Vagina (tissue), 2 donors: ENCODE measurements at regions not wholly inside any gene's neighbourhood (a gene's known extent, or its start where the extent isn't known, plus 50 kb on each side); places are given as distances from the start of the nearest gene placed in this dataset.
"Not testable (repeated sequence)": the region's sequence is repeated elsewhere in the genome, so short reads cannot be mapped to it uniquely, and the experiment has no call there.

Experiments
- DNase-seq, 2 donors: peaks; one replicate each; pipeline ENCODE4 v3.0.0-alpha.2; 2017; ENCODE audit errors: extremely low spot score in 2 of 2
- H3K27ac ChIP-seq: fragments of 200-600 bp; sonication (generic); one replicate; pipeline ENCODE4 v1.5.1; 2019
- H3K27me3 ChIP-seq: fragments of 200-600 bp; sonication (generic); one replicate; pipeline ENCODE4 v1.5.1; 2019
- H3K36me3 ChIP-seq, 2 donors: fragments of 200-600 bp; sonication (generic); one replicate each; pipeline ENCODE4 v1.5.1; 2017 to 2019
- H3K4me1 ChIP-seq: fragments of 200-600 bp; sonication (generic); one replicate; pipeline ENCODE4 v1.5.1; 2019
- H3K4me3 ChIP-seq, 2 donors: fragments of 200-600 bp; sonication (generic); 1 replicate in 1 of 2; 2 replicates in 1 of 2; pipeline ENCODE4 v1.5.1; 2016 to 2019
- H3K9me3 ChIP-seq: fragments of 200-600 bp; sonication (generic); one replicate; pipeline ENCODE4 v1.5.1; 2019
- POLR2A ChIP-seq, 2 donors: fragments of 450-650 bp; IDR thresholded peaks; one replicate each; pipeline ENCODE4 v1.6.1; 2017; ENCODE audit warnings: antibody characterized with exemption in 2 of 2, mild to moderate bottlenecking in 2 of 2, moderate library complexity in 2 of 2
- POLR2AphosphoS5 ChIP-seq, 2 donors: sonication (generic); formaldehyde crosslinking; IDR thresholded peaks; one replicate each; pipeline ENCODE4 v1.9.0; 2017; ENCODE audit warnings: antibody characterized with exemption in 2 of 2, mild to moderate bottlenecking in 2 of 2, low read depth in 1 of 2; ENCODE audit not compliant: insufficient read depth in 1 of 2
- intact Hi-C: fragments of 100-400 bp; cut with DNase I; formaldehyde crosslinking; loops from one replicate; pipeline ENCODE4 v1.15.1; 2023
- TF ChIP-seq, protein P1 (sequence below), 3 experiments: fragments of 450-650 bp in 2 of 3; fragments of 200-600 bp in 1 of 3; sonication (generic) in 1 of 3; IDR thresholded peaks; one replicate each; pipeline ENCODE4 v1.5.1; 2017 to 2019; ENCODE audit warnings: antibody characterized with exemption in 3 of 3, mild to moderate bottlenecking in 2 of 3, moderate library complexity in 2 of 3

DNA sequence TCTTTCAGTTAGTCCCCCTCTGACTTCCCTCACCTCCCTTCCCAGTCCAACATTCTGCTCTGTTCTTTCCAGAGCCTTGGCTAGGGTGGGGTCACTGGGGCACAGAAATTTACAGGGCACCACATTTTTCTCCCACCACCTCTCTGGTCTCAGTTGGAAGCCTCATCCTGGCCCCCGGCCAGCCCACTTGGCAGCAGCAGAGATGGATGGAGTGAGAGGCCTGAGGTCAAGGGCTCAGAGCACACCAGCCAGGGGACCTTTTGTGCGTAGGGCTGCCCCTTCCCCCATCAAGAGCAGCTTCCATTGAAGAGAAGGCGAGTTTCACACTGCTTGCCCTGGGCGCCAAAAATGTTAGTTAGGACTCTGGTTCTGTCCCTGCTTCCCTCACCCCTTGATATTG is 230.9 kb downstream of the SOX3 start:
- no peak for TF ChIP-seq POLR2A (IDR thresholded peaks at IDR 0.05)
- TF ChIP-seq POLR2AphosphoS5 (IDR thresholded peaks at IDR 0.05; ENCODE audit: insufficient read depth in 1 of 2, low read depth in 1 of 2), result no peak
- TF ChIP-seq, protein P1, sequence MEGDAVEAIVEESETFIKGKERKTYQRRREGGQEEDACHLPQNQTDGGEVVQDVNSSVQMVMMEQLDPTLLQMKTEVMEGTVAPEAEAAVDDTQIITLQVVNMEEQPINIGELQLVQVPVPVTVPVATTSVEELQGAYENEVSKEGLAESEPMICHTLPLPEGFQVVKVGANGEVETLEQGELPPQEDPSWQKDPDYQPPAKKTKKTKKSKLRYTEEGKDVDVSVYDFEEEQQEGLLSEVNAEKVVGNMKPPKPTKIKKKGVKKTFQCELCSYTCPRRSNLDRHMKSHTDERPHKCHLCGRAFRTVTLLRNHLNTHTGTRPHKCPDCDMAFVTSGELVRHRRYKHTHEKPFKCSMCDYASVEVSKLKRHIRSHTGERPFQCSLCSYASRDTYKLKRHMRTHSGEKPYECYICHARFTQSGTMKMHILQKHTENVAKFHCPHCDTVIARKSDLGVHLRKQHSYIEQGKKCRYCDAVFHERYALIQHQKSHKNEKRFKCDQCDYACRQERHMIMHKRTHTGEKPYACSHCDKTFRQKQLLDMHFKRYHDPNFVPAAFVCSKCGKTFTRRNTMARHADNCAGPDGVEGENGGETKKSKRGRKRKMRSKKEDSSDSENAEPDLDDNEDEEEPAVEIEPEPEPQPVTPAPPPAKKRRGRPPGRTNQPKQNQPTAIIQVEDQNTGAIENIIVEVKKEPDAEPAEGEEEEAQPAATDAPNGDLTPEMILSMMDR (IDR thresholded peaks at IDR 0.05), result no peak
- Histone ChIP-seq H3K27ac (no peak overlapping the region), H3K4me3 (no peak overlapping the region), H3K36me3 (no peaks in the 10 kb centered on the region), H3K9me3 (no peaks in the 10 kb centered on the region), H3K27me3 (no peaks in the 10 kb centered on the region), H3K4me1 (no peaks in the 10 kb centered on the region)
- no peak for DNase-seq
- intact Hi-C loops, result no loop called here

DNA sequence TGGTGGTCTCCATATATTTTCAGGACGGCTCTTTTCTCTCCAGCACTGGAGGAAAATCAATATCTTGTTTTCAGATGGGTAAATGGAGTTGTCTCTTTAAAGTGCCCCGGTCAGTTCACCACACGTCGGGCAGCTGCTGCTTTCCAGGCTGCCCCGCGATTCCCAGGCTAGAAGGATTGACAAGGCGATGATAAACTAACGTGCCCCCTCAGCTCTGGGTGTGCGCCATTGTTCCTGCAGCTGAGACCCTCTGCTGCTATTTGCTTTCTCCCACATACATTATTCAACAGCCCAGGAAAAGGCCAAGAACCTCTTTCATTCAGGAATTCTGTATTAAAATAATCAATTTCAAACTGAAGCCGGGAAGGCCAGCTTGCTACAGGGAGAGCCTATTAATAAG is 254.5 kb downstream of the SOX3 start:
- no peak for DNase-seq
- no peaks in the 10 kb centered on the region for H3K36me3 ChIP-seq
- H3K4me1 ChIP-seq, result no peaks in the 10 kb centered on the region
- TF ChIP-seq POLR2AphosphoS5 (IDR thresholded peaks at IDR 0.05; ENCODE audit: insufficient read depth in 1 of 2, low read depth in 1 of 2) (no peak), POLR2A (IDR thresholded peaks at IDR 0.05) (no peak)
- TF ChIP-seq, protein P1 (IDR thresholded peaks at IDR 0.05), result no peak
- H3K27me3 ChIP-seq, result no peaks in the 10 kb centered on the region
- no peaks in the 10 kb centered on the region for H3K9me3 ChIP-seq
- no peak overlapping the region for H3K27ac ChIP-seq
- intact Hi-C loops, result no loop called here
- no peak overlapping the region for H3K4me3 ChIP-seq

DNA sequence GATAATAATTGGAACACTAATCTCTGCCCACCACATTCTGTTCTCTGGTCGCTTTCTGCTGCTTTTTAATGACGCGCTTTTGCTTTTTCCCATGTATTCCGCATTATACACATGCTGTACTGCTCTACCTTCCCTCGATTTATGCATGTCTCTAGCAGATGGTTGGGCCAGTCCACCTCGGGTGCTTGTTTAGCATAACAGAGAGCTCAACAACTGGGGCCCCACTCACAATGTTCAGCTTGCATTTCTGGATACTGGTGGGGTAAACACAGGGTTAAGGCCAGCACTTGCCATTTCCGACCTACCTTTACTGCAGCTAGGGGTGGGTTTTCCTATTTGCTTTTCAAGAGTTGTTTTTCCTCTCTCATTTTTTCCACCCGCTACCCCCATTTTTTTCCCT is 255.8 kb downstream of the SOX3 start:
- Histone ChIP-seq H3K36me3 (no peaks in the 10 kb centered on the region), H3K4me3 (no peak overlapping the region), H3K27me3 (no peaks in the 10 kb centered on the region), H3K4me1 (no peaks in the 10 kb centered on the region), H3K9me3 (no peaks in the 10 kb centered on the region), H3K27ac (no peak overlapping the region)
- intact Hi-C loops, result no loop called here
- no peak for DNase-seq
- TF ChIP-seq, protein P1 (IDR thresholded peaks at IDR 0.05), result no peak
- TF ChIP-seq POLR2AphosphoS5 (IDR thresholded peaks at IDR 0.05; ENCODE audit: insufficient read depth in 1 of 2, low read depth in 1 of 2) (no peak), POLR2A (IDR thresholded peaks at IDR 0.05) (no peak)

GRCh38 chrX:140229191-140229590 is 263.9 kb upstream of the CXorf66 start:
- no peak overlapping the region for H3K4me3 ChIP-seq
- H3K36me3 ChIP-seq, result no peaks in the 10 kb centered on the region
- no peak overlapping the region for H3K27ac ChIP-seq
- no peak for DNase-seq
- TF ChIP-seq POLR2AphosphoS5 (IDR thresholded peaks at IDR 0.05; ENCODE audit: insufficient read depth in 1 of 2, low read depth in 1 of 2) (no peak), POLR2A (IDR thresholded peaks at IDR 0.05) (no peak)
- TF ChIP-seq, protein P1 (IDR thresholded peaks at IDR 0.05), result no peak
- no peaks in the 10 kb centered on the region for H3K4me1 ChIP-seq
- H3K9me3 ChIP-seq, result no peaks in the 10 kb centered on the region
- no peaks in the 10 kb centered on the region for H3K27me3 ChIP-seq
- intact Hi-C loops, result no loop called here

- H3K4me3 ChIP-seq, H3K4me1 ChIP-seq, H3K9me3 ChIP-seq, H3K27ac ChIP-seq, DNase-seq, H3K27me3 ChIP-seq, H3K36me3 ChIP-seq, intact Hi-C loops: not testable (repeated sequence)
Observed at GRCh38 chrX:140226037-140226436, 260.7 kb upstream of the CXorf66 start.

GRCh38 chrX:140215894-140216293 is 250.6 kb upstream of the CXorf66 start:
- H3K36me3 ChIP-seq, H3K27ac ChIP-seq, DNase-seq, H3K9me3 ChIP-seq, H3K4me1 ChIP-seq, intact Hi-C loops, H3K27me3 ChIP-seq, H3K4me3 ChIP-seq: not testable (repeated sequence)

GRCh38 chrX:140214518-140214917 is 249.2 kb upstream of the CXorf66 start:
- intact Hi-C loops, H3K4me3 ChIP-seq, H3K4me1 ChIP-seq, H3K27me3 ChIP-seq, DNase-seq, H3K27ac ChIP-seq, H3K9me3 ChIP-seq, H3K36me3 ChIP-seq: not testable (repeated sequence)
